Mesenchymal stem cell (in vitro differentiated cells and primary cell): ENCODE measurements at regions not wholly inside any gene's neighbourhood (a gene's known extent, or its start where the extent isn't known, plus 50 kb on each side); places are given as distances from the start of the nearest gene placed in this dataset.
A peak's percentile ranks its signal among the peaks of the same experiment; 100 is the strongest.

ENCODE experiments used
- DNase-seq: peaks from one replicate; pipeline ENCODE4 v3.0.0-alpha.2; 2013
- H2AFZ ChIP-seq: one replicate; pipeline ENCODE4 v1.6.1; 2013; ENCODE audit warnings: low read depth, mild to moderate bottlenecking, control low read depth, inconsistent platforms, low read length, moderate library complexity
- H2AK5ac ChIP-seq: 2 replicates; pipeline ENCODE4 v1.6.1; 2013; ENCODE audit warnings: low read length, moderate library complexity, mild to moderate bottlenecking, inconsistent platforms; ENCODE audit not compliant: severe bottlenecking
- H2BK120ac ChIP-seq: one replicate; pipeline ENCODE4 v1.6.1; 2013; ENCODE audit warnings: low read depth, mild to moderate bottlenecking, inconsistent platforms, low read length, moderate library complexity
- H2BK12ac ChIP-seq, 2 experiments: one replicate each; pipeline ENCODE4 v1.6.1; 2013; ENCODE audit warnings: inconsistent platforms in 2 of 2, low read length in 2 of 2, mild to moderate bottlenecking in 2 of 2, moderate library complexity in 2 of 2, control low read depth in 1 of 2
- H2BK15ac ChIP-seq: one replicate; pipeline ENCODE4 v1.6.1; 2013; ENCODE audit warnings: mild to moderate bottlenecking, low read depth, inconsistent platforms; ENCODE audit not compliant: poor library complexity, severe bottlenecking
- H2BK5ac ChIP-seq: 2 replicates; pipeline ENCODE4 v1.6.1; 2013; ENCODE audit warnings: low read depth, mild to moderate bottlenecking, low read length, control low read depth, inconsistent platforms; ENCODE audit not compliant: poor library complexity, severe bottlenecking
- H3K14ac ChIP-seq, 2 experiments: one replicate each; pipeline ENCODE4 v1.6.1; 2013; ENCODE audit warnings: inconsistent platforms in 2 of 2, low read length in 2 of 2, control low read depth in 1 of 2, mild to moderate bottlenecking in 1 of 2, moderate library complexity in 1 of 2
- H3K18ac ChIP-seq, 2 experiments: one replicate each; pipeline ENCODE4 v1.6.1; 2013; ENCODE audit warnings: inconsistent platforms in 2 of 2, low read length in 2 of 2, control low read depth in 1 of 2, low read depth in 1 of 2, mild to moderate bottlenecking in 1 of 2
- H3K23ac ChIP-seq, 2 experiments: one replicate each; pipeline ENCODE4 v1.6.1; 2013; ENCODE audit warnings: inconsistent platforms in 2 of 2, low read length in 2 of 2, mild to moderate bottlenecking in 2 of 2, moderate library complexity in 2 of 2, control low read depth in 1 of 2
- H3K27ac ChIP-seq: 2 replicates; pipeline ENCODE4 v1.5.1; 2013; ENCODE audit warnings: mild to moderate bottlenecking, moderate library complexity, low read length, control low read depth, inconsistent platforms; ENCODE audit not compliant: poor library complexity, severe bottlenecking
- H3K27me3 ChIP-seq, 2 experiments: 2 replicates each; pipeline versions ENCODE4 v1.6.1 to v1.7.0; 2013; ENCODE audit warnings: low read length in 2 of 2, mild to moderate bottlenecking in 2 of 2, moderate library complexity in 2 of 2, control low read depth in 1 of 2, inconsistent platforms in 1 of 2; ENCODE audit not compliant: control insufficient read depth in 1 of 2, insufficient read depth in 1 of 2
- H3K36me3 ChIP-seq, 2 experiments: 2 replicates each; pipeline versions ENCODE4 v1.6.1 to v1.7.0; 2013; ENCODE audit warnings: low read length in 2 of 2, control low read depth in 1 of 2, inconsistent platforms in 1 of 2, low read depth in 1 of 2, mild to moderate bottlenecking in 1 of 2; ENCODE audit not compliant: insufficient read depth in 2 of 2, control insufficient read depth in 1 of 2
- H3K4ac ChIP-seq, 2 experiments: one replicate each; pipeline ENCODE4 v1.6.1; 2013; ENCODE audit warnings: inconsistent platforms in 2 of 2, low read length in 2 of 2, mild to moderate bottlenecking in 2 of 2, moderate library complexity in 2 of 2, control low read depth in 1 of 2, low read depth in 1 of 2
- H3K4me1 ChIP-seq: 2 replicates; pipeline ENCODE4 v1.6.1; 2013; ENCODE audit warnings: low read depth, low read length, control low read depth; ENCODE audit not compliant: control insufficient read depth, insufficient read depth
- H3K4me2 ChIP-seq: 2 replicates; pipeline ENCODE4 v1.6.1; 2013; ENCODE audit warnings: low read length, mild to moderate bottlenecking, inconsistent platforms; ENCODE audit not compliant: poor library complexity, severe bottlenecking
- H3K4me3 ChIP-seq, 2 experiments: 2 replicates each; pipeline versions ENCODE4 v1.5.1 to v1.7.0; 2013; ENCODE audit warnings: low read length in 2 of 2, mild to moderate bottlenecking in 2 of 2, control low read depth in 1 of 2, low read depth in 1 of 2; ENCODE audit not compliant: insufficient read depth in 1 of 2
- H3K79me1 ChIP-seq: replicated peaks from 2 replicates; pipeline ENCODE4 v1.6.1; 2013; ENCODE audit warnings: mild to moderate bottlenecking, control low read depth, low read length, inconsistent platforms; ENCODE audit not compliant: poor library complexity, severe bottlenecking
- H3K9ac ChIP-seq: 2 replicates; pipeline ENCODE4 v1.7.0; 2013; ENCODE audit warnings: mild to moderate bottlenecking, low read length, moderate library complexity
- H3K9me3 ChIP-seq: 2 replicates; pipeline ENCODE4 v1.7.0; 2013; ENCODE audit warnings: mild to moderate bottlenecking, low read length; ENCODE audit not compliant: control insufficient read depth
- H4K8ac ChIP-seq: one replicate; pipeline ENCODE4 v1.6.1; 2013; ENCODE audit warnings: inconsistent platforms, mild to moderate bottlenecking, low read length, moderate library complexity
- H4K91ac ChIP-seq: one replicate; pipeline ENCODE4 v1.6.1; 2013; ENCODE audit warnings: mild to moderate bottlenecking, low read length, inconsistent platforms
- WGBS: methylation state at CpG from one replicate; pipeline ENCODE4 v1.1.7; 2013; ENCODE audit warnings: mixed read lengths; 5-methylcytosine and 5-hydroxymethylcytosine counted together

GRCh38 chr7:26038201-26038990 lies 113.6 kb upstream of the NFE2L3 start:
- WGBS: 59% methylated on average over 9 of the region's 9 CpGs

GRCh38 chr7:26040085-26040484 lies 111.9 kb upstream of the NFE2L3 start:
- no peak overlapping the region for H3K14ac ChIP-seq
- no peak overlapping the region for H4K91ac ChIP-seq
- no peak overlapping the region for H3K23ac ChIP-seq
- no peak overlapping the region for H3K4ac ChIP-seq
- no peak overlapping the region for H3K27ac ChIP-seq
- no peaks in the 10 kb centered on the region for H3K9me3 ChIP-seq
- no peak overlapping the region for H2AFZ ChIP-seq
- no peak overlapping the region for H3K18ac ChIP-seq
- peaks cover 9 to 23% of the 10 kb centered on the region in 2 experiments for H3K27me3 ChIP-seq
- no peak overlapping the region for H2BK15ac ChIP-seq
- H2AK5ac ChIP-seq: no peak overlapping the region
- H3K9ac ChIP-seq: no peak overlapping the region
- H2BK12ac ChIP-seq: no peak overlapping the region
- no peak overlapping the region for H2BK5ac ChIP-seq
- no peak overlapping the region for H4K8ac ChIP-seq
- H3K4me2 ChIP-seq: no peak overlapping the region
- no peaks in the 10 kb centered on the region for H3K36me3 ChIP-seq
- no peak overlapping the region for H3K4me3 ChIP-seq
- H3K79me1 ChIP-seq: no peaks in the 10 kb centered on the region
- no peak overlapping the region for H2BK120ac ChIP-seq
- WGBS: 89% methylated on average over 5 of the region's 5 CpGs
- no peaks in the 10 kb centered on the region for H3K4me1 ChIP-seq
- DNase-seq: no peak

More at GRCh38 chr7:26038201-26038990, 113.6 kb upstream of the NFE2L3 start:
- no peaks in the 10 kb centered on the region for H3K9me3 ChIP-seq
- no peak overlapping the region for H4K8ac ChIP-seq
- H3K79me1 ChIP-seq: no peaks in the 10 kb centered on the region
- H2BK120ac ChIP-seq: no peak overlapping the region
- H3K4me1 ChIP-seq: no peaks in the 10 kb centered on the region
- H3K14ac ChIP-seq: no peak overlapping the region
- H3K4me3 ChIP-seq: no peak overlapping the region
- no peak overlapping the region for H3K18ac ChIP-seq
- no peaks in the 10 kb centered on the region for H3K36me3 ChIP-seq
- H3K27me3 ChIP-seq: peaks cover 10 to 19% of the 10 kb centered on the region in 2 experiments
- H3K4ac ChIP-seq: no peak overlapping the region
- no peak for DNase-seq
- H3K4me2 ChIP-seq: no peak overlapping the region
- no peak overlapping the region for H3K23ac ChIP-seq
- H3K9ac ChIP-seq: no peak overlapping the region
- no peak overlapping the region for H2AFZ ChIP-seq
- H4K91ac ChIP-seq: no peak overlapping the region
- no peak overlapping the region for H2AK5ac ChIP-seq
- no peak overlapping the region for H2BK12ac ChIP-seq
- H3K27ac ChIP-seq: no peak overlapping the region
- H2BK15ac ChIP-seq: no peak overlapping the region
- H2BK5ac ChIP-seq: no peak overlapping the region

GRCh38 chr7:26042237-26042636 lies 109.8 kb upstream of the NFE2L3 start:
- no peak overlapping the region for H2AFZ ChIP-seq
- 68% methylated on average over 1 of the region's 6 CpGs for WGBS
- no peak overlapping the region for H3K23ac ChIP-seq
- no peak overlapping the region for H3K4me3 ChIP-seq
- no peak for DNase-seq
- no peaks in the 10 kb centered on the region for H3K9me3 ChIP-seq
- no peaks in the 10 kb centered on the region for H3K4me1 ChIP-seq
- no peak overlapping the region for H2BK5ac ChIP-seq
- H3K9ac ChIP-seq: no peak overlapping the region
- no peak overlapping the region for H3K4me2 ChIP-seq
- no peak overlapping the region for H2BK120ac ChIP-seq
- H2BK15ac ChIP-seq: no peak overlapping the region
- H3K14ac ChIP-seq: no peak overlapping the region
- H4K8ac ChIP-seq: no peak overlapping the region
- H3K36me3 ChIP-seq: no peaks in the 10 kb centered on the region
- no peak overlapping the region for H3K4ac ChIP-seq
- H3K27me3 ChIP-seq: peaks cover 12 to 23% of the 10 kb centered on the region in 2 experiments
- no peak overlapping the region for H3K18ac ChIP-seq
- no peaks in the 10 kb centered on the region for H3K79me1 ChIP-seq
- no peak overlapping the region for H2AK5ac ChIP-seq
- H4K91ac ChIP-seq: no peak overlapping the region
- no peak overlapping the region for H2BK12ac ChIP-seq
- H3K27ac ChIP-seq: no peak overlapping the region

- Histone ChIP-seq H3K4ac (no peak overlapping the region), H2AFZ (no peak overlapping the region), H4K91ac (no peak overlapping the region), H3K23ac (peak overlapping the region in 1 of 2 experiments; percentile 50), H3K36me3 (no peaks in the 10 kb centered on the region), H3K18ac (no peak overlapping the region), H3K79me1 (no peaks in the 10 kb centered on the region), H2BK120ac (no peak overlapping the region), H3K9ac (no peak overlapping the region), H3K4me3 (no peak overlapping the region), H2BK12ac (no peak overlapping the region), H2BK5ac (no peak overlapping the region), H3K27ac (no peak overlapping the region), H2AK5ac (no peak overlapping the region), H3K14ac (no peak overlapping the region), H3K4me2 (no peak overlapping the region), H2BK15ac (no peak overlapping the region), H3K4me1 (no peaks in the 10 kb centered on the region), H3K27me3 (peaks cover 6 to 16% of the 10 kb centered on the region in 2 experiments), H4K8ac (no peak overlapping the region), H3K9me3 (no peaks in the 10 kb centered on the region)
- DNase-seq: no peak
- WGBS: 93% methylated on average over 7 of the region's 7 CpGs
Observed at GRCh38 chr7:26043801-26044200, 108.2 kb upstream of the NFE2L3 start.
